Tibial artery (tissue), 4 donors: ENCODE measurements at regions not wholly inside any gene's neighbourhood (a gene's known extent, or its start where the extent isn't known, plus 50 kb on each side); places are given as distances from the start of the nearest gene placed in this dataset.

Experiments
- DNase-seq, 2 donors: peaks; one replicate each; pipeline ENCODE4 v3.0.0-alpha.2; 2019
- H3K27ac ChIP-seq, 2 donors: fragments of 200-600 bp; sonication (generic) in 1 of 2; 1 replicate in 1 of 2; 2 replicates in 1 of 2; pipeline ENCODE4 v1.5.1; 2018 to 2019; ENCODE audit warnings: mild to moderate bottlenecking in 1 of 2
- H3K27me3 ChIP-seq, 2 donors: fragments of 200-600 bp; sonication (generic) in 1 of 2; one replicate each; pipeline versions ENCODE4 v1.5.1 to v1.6.0; 2016 to 2019
- H3K36me3 ChIP-seq, 3 donors: fragments of 200-600 bp; sonication (generic) in 2 of 3; one replicate each; pipeline ENCODE4 v1.5.1; 2016 to 2019; ENCODE audit warnings: mild to moderate bottlenecking in 2 of 3
- H3K4me1 ChIP-seq, 4 donors: fragments of 200-600 bp; sonication (generic) in 2 of 4; 1 replicate in 3 of 4; 2 replicates in 1 of 4; pipeline ENCODE4 v1.5.1; 2016 to 2019
- H3K4me3 ChIP-seq, 2 donors: fragments of 200-600 bp; sonication (generic) in 1 of 2; 1 replicate in 1 of 2; 2 replicates in 1 of 2; pipeline ENCODE4 v1.5.1; 2018 to 2019; ENCODE audit warnings: mild to moderate bottlenecking in 2 of 2
- H3K9me3 ChIP-seq, 3 donors: fragments of 200-600 bp; sonication (generic) in 1 of 3; one replicate each; pipeline ENCODE4 v1.5.1; 2016 to 2019
- intact Hi-C: fragments of 100-400 bp; cut with DNase I; formaldehyde crosslinking; loops from one replicate; pipeline ENCODE4 v1.15.0; 2023; ENCODE audit warnings: low total_unique reads
- TF ChIP-seq, protein P1 (sequence below), 2 experiments: fragments of 200-600 bp in 1 of 2; fragments of 450-650 bp in 1 of 2; IDR thresholded peaks; one replicate each; pipeline ENCODE4 v1.5.1; 2017 to 2019; ENCODE audit warnings: antibody characterized with exemption in 2 of 2, mild to moderate bottlenecking in 1 of 2, moderate library complexity in 1 of 2

DNA sequence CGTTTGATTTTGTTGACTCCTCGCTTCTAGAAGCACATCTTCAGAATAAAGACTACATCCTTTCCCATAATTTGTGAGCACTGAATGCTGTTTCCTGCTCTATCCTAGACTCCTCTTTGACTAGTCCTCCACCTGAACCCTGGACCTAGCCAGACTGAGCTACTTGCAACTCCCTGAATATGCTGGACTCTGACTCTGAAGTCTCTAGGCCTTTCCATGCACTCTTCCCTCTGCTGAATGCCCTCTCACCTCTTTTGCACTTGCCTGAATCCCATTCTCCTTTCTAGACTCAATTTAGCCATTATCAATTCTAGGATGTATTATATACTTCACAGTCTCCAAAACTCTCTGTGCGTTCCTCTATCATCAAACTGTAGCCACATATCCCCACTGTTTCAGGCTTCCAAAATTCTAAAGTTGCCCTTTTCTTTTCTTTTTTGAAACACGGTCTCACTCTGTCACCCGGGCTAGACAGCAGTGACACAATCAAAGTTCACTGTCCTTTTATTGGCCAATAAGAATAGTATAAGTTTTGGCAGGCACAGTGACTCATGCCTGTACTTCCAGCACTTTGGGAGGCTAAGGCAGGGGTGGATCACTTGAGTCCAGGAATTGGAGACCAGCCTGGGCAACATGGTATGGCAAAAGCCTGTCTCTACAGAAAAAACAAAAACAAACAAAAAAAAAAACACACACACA is 127.0 kb downstream of the LTN1 start:
- no peaks in the 10 kb centered on the region for H3K9me3 ChIP-seq
- TF ChIP-seq, protein P1, sequence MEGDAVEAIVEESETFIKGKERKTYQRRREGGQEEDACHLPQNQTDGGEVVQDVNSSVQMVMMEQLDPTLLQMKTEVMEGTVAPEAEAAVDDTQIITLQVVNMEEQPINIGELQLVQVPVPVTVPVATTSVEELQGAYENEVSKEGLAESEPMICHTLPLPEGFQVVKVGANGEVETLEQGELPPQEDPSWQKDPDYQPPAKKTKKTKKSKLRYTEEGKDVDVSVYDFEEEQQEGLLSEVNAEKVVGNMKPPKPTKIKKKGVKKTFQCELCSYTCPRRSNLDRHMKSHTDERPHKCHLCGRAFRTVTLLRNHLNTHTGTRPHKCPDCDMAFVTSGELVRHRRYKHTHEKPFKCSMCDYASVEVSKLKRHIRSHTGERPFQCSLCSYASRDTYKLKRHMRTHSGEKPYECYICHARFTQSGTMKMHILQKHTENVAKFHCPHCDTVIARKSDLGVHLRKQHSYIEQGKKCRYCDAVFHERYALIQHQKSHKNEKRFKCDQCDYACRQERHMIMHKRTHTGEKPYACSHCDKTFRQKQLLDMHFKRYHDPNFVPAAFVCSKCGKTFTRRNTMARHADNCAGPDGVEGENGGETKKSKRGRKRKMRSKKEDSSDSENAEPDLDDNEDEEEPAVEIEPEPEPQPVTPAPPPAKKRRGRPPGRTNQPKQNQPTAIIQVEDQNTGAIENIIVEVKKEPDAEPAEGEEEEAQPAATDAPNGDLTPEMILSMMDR (IDR thresholded peaks at IDR 0.05), result no peak
- intact Hi-C loops, result no loop called here
- no peaks in the 10 kb centered on the region for H3K27me3 ChIP-seq
- no peak for DNase-seq
- no peaks in the 10 kb centered on the region for H3K4me1 ChIP-seq
- H3K36me3 ChIP-seq, result peaks cover 0 to 16% (median 7%) of the 10 kb centered on the region in 3 donors
- no peak overlapping the region for H3K27ac ChIP-seq
- H3K4me3 ChIP-seq, result no peak overlapping the region

DNA sequence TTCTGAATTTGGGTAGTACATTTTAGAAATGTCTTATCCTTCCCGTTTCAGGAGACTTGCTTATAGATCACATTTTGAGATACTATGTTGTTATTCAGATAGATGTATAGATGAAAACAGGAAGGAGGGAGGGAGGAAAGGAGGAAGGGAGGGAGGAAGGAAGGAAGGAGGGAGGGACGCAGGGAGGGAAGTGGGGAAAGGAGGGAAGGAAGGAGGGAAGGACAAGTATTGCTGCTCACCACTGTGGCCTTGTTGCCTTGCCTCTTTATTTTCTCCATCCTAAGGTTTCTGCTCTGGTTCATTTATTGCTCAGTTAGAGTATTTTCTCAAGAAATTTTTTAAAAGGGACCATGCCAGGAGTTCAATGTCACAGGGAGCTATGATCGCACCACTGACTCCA is 134.3 kb downstream of the LTN1 start:
- intact Hi-C loops, result no loop called here
- Histone ChIP-seq H3K9me3 (no peaks in the 10 kb centered on the region), H3K27me3 (no peaks in the 10 kb centered on the region), H3K4me3 (no peak overlapping the region), H3K4me1 (no peaks in the 10 kb centered on the region), H3K27ac (no peak overlapping the region), H3K36me3 (peaks cover 0 to 9% (median 7%) of the 10 kb centered on the region in 3 donors)
- TF ChIP-seq, protein P1 (IDR thresholded peaks at IDR 0.05), result no peak
- no peak for DNase-seq

DNA sequence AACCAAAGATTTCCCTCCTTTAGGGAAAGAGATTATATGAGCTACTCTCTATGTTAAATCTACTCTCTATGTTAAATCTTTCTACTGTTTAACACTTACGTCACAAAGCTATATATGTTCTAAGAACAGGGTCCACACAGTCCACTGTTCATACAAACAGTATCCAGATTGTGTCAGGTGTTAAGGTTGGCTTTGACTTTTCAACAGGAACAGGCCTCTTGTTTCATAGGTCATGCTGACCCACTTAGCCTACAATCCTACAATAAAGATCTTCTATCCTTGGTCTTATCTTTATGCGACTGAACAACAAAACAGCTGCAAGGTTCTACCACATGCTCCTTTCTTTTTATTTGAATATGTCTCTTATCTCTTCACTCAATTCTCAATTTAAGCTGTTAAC is 134.9 kb downstream of the LTN1 start:
- Histone ChIP-seq H3K4me3 (no peak overlapping the region), H3K36me3 (peaks cover 0 to 9% (median 7%) of the 10 kb centered on the region in 3 donors), H3K4me1 (no peaks in the 10 kb centered on the region), H3K27ac (no peak overlapping the region), H3K9me3 (no peaks in the 10 kb centered on the region), H3K27me3 (no peaks in the 10 kb centered on the region)
- DNase-seq, result no peak
- TF ChIP-seq, protein P1 (IDR thresholded peaks at IDR 0.05), result no peak
- intact Hi-C loops, result no loop called here

DNA sequence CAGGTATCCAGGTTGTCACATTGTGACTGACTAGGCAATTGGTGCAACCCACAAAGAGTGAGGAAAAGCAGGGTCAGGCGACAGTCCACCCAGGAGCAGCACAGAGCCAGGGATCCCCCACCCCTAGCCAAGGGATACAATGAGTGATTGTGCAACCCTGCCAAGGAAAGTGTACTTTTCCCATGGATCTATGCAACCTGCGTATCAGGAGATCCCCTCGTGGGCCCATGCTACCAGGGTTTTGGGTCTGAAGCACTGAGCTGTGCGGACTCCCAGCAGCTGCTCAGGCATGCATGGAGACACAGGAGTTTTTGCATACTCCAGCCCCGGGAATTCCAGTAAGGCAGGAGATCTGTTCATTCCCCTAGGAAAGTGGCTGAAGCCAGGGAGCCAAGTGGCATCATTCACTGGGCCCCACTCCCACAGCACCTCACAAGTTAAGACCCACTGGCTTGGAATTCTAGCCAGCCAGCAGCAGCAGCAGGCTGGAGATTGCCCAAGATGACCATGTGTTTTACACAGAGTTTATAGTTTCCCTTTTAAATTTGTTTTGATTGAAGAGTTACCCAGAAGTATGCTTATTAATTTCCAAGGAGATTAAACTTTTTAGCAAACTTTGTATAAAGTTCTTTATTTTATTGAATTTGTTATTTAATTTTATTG is 136.0 kb downstream of the LTN1 start:
- DNase-seq, result no peak
- Histone ChIP-seq H3K9me3 (no peaks in the 10 kb centered on the region), H3K4me3 (no peak overlapping the region), H3K36me3 (peaks cover 0 to 9% (median 4%) of the 10 kb centered on the region in 3 donors), H3K27ac (no peak overlapping the region), H3K27me3 (no peaks in the 10 kb centered on the region), H3K4me1 (no peaks in the 10 kb centered on the region)
- intact Hi-C loops, result no loop called here
- TF ChIP-seq, protein P1 (IDR thresholded peaks at IDR 0.05), result no peak

DNA sequence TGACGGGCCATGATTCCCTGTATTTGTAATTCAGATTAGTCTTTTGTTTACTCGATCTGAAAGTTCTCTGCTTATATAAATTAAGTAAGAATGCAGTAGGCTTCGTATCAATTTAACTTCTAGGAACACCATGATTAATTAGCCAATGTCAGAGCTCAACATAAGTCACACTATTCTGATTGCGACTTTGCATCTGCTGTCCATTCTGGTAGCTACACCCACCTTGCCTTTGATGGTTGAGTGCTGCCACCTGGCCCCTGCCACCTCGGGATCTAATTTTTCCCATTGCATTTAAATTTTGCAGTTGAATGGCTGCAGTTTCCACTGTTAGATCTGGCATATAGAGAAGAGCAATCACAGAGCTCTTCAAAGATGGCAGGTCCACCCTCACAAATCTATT is 140.0 kb downstream of the LTN1 start:
- TF ChIP-seq, protein P1 (IDR thresholded peaks at IDR 0.05), result no peak
- intact Hi-C loops, result no loop called here
- no peaks in the 10 kb centered on the region for H3K9me3 ChIP-seq

More for the DNA sequence above, 140.0 kb downstream of the LTN1 start:
- DNase-seq, result no peak
- Histone ChIP-seq H3K27me3 (no peaks in the 10 kb centered on the region), H3K27ac (no peak overlapping the region), H3K36me3 (no peaks in the 10 kb centered on the region), H3K4me1 (no peaks in the 10 kb centered on the region), H3K4me3 (no peak overlapping the region)
